GM21737 (cell line): ENCODE measurements at regions not wholly inside any gene's neighbourhood (a gene's known extent, or its start where the extent isn't known, plus 50 kb on each side); places are given as distances from the start of the nearest gene placed in this dataset.

Source experiments
- ATAC-seq: cut with Tn5 transposase; IDR thresholded peaks from one replicate; pipeline ENCODE4 v1.9.1; 2021; ENCODE audit warnings: mild to moderate bottlenecking, moderate library complexity; ENCODE audit not compliant: unreplicated experiment

DNA sequence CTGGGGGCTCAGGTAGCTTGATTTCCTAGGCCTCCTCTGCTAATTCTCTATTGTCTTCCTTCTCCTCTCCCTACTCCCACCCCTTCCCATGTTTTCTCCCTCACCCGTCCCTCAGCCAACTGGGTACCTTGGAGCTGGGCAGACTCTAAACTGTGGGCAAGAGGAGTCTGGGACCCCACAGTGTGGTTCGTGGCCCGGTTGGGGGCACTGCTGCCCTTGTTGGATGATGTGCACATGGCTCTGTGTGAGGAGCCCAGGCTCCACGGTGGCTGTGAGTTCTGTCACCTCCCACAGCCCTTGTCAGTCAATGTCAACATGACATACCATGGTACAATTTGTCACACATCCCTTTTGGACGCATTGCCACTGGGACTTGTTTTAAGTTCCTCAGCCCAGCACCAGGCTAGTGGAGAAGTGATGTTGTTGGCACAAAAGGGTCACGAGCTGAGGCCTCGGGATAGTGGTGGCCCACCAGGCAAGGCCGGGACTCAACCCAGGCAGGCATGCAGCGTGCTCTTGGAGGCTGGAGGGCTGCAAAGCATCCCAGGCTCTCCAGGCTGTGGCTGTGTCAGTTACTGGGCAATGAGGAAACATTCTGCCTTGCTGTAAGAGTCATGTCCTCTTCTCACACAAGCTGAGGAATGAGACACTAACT, 142.3 kb downstream of the TLE3 start:
- ATAC-seq, result no peak

- ATAC-seq, result no peak
Observed at GRCh38 chr15:69956417-69956816, 141.3 kb downstream of the TLE3 start.

- ATAC-seq, result no peak
Observed at GRCh38 chr15:69957175-69957574, 140.5 kb downstream of the TLE3 start.

DNA sequence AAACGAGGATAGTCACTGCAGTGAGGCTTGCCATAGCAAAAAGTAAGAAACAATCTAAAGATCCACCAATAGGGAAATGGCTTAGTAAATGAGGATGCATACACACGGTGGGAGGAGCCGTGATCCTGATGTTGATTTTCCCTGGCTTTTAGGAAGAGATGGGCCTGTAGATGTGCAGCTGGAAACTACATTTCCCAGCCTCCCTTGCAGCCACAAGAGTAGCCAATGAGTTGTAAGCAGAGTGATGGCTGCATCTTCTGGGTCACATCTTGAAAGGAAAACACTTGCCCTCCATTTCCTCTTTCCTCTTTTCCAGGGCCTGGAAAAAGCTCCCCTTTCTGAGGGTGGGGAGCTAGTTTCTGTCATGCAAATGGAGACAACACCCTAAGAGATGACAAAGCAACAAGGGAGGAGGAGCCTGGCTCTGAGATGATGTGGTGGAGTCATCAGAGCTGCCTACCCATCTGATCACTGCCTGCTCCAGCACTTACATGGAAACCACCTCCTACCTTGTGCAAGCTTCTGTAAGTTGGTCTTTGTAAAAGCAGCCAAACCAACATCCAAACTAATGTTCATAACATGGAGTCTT, 139.1 kb downstream of the TLE3 start:
- ATAC-seq, result no peak

DNA sequence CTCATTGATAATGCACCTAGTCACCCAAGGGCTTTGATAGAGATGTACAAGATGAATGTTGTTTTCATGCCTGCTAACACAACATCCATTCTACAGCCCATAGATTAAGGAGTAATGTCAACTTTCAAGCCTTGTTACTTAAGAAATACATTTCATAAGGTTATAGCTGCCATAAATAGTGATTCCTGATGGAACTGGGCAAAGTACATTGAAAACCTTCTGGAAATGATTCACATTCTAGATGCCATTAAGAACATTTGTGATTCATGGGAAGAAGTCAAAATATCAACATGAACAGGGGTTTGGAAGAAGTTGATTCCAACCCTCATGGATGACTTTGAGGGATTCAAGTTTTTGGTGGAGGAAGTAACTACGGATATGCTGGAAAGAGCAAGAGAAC, 135.2 kb downstream of the TLE3 start:
- ATAC-seq, result no peak

GRCh38 chr15:69963385-69963784, 134.3 kb downstream of the TLE3 start:
- no peak for ATAC-seq

DNA sequence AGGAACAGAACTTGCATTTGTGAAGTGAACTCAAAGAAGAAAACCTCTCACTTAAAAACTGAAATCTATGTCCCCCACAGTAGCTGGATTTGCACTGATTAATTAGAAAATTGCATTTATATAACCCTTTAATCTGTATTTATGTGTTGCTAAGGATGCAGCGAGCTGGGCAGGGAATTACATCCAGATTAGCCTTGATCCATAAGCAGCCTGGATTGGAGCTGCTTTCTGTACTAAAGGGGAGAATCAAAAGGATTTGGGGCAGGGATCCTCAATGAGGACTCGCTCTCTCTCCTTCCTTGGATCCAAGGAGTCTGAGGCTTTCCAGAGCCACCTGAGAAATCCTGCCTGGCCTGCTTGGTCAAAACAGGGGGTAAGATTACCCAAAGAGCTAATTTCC, 125.9 kb downstream of the TLE3 start:
- no peak for ATAC-seq

DNA sequence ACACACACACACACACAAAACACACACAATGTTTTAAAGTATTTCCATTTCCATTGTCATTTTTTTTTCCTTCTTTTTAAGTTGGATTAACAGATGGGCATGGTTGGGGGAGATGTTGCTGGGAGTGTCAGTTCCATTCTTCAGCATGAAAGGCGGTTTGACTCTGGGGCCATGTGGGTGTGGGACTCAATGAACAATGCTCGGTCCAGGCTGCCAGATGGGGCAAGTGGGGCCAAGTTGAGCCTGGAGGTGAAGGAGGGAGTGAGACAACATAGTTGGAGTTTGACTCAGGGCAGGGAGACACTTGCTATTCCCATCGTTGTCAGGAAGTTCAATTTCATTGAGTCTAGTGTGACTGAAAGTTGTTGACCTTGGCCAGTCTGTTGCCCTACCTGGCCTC, 125.3 kb downstream of the TLE3 start:
- ATAC-seq, result no peak

- no peak for ATAC-seq
Observed at GRCh38 chr15:69973102-69973714, 124.5 kb downstream of the TLE3 start.

GRCh38 chr15:69973880-69974279, 123.8 kb downstream of the TLE3 start:
- no peak for ATAC-seq

- no peak for ATAC-seq
Observed at GRCh38 chr15:69974321-69974720, 123.4 kb downstream of the TLE3 start.

GRCh38 chr15:69976366-69976994, 121.2 kb downstream of the TLE3 start:
- no peak for ATAC-seq

- ATAC-seq, result no peak
Observed at GRCh38 chr15:69978603-69979002, 119.1 kb downstream of the TLE3 start.

DNA sequence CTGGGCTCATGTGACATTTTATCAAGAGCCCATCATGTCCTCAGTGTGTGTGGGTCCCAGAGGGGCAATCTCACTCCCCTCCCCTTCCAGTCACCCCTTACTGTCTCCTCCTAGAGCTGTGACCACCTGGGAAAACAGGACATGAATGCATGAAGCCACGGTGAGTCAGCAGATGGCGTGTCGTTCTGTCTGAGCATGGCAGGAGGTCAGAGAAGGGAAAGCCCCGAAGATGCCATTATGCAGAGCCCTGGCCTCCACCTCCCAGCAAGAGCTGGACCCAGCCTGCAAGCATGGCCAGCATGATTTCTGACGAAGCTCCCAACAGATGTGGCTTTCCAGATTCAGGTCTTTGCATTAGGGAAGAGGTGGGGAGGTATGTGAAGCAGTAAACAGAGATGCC, 118.5 kb downstream of the TLE3 start:
- ATAC-seq, result peak; percentile 49

DNA sequence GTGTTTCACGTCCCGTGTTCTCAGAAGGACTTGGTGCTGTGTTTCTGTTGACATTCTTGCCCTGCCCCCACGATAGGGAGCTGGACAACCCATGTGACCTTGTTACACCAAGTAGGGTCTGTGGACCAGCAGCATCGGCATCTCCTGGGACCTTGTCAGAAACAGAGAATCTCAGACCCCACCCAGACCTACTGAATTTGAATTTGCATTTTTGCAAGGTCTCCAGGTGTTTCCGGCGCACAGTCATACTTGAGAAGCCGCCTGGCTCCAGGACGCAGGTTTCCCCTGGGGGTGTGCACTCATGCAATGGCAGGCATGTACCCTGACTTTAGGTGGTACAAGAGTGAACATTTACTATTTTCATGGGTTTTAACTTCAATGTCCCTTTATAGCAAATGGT, 117.9 kb downstream of the TLE3 start:
- peak; percentile 76 for ATAC-seq

- ATAC-seq, result no peak
Observed at GRCh38 chr15:69980341-69981059, 117.2 kb downstream of the TLE3 start.

- no peak for ATAC-seq
Observed at GRCh38 chr15:69982037-69982436, 115.7 kb downstream of the TLE3 start.

- no peak for ATAC-seq
Observed at GRCh38 chr15:69983696-69984265, 113.9 kb downstream of the TLE3 start.

GRCh38 chr15:69987492-69988489, 109.9 kb downstream of the TLE3 start:
- ATAC-seq, result no peak
